HG02678 (cell line): ENCODE measurements at regions not wholly inside any gene's neighbourhood (a gene's known extent, or its start where the extent isn't known, plus 50 kb on each side); places are given as distances from the start of the nearest gene placed in this dataset.

Experiments
- ATAC-seq: cut with Tn5 transposase; IDR thresholded peaks from one replicate; pipeline ENCODE4 v1.9.1; 2021; ENCODE audit warnings: mild to moderate bottlenecking, moderate library complexity; ENCODE audit not compliant: unreplicated experiment

GRCh38 chr5:167482555-167482954 lies 808.9 kb upstream of the WWC1 start:
- ATAC-seq, result no peak

- no peak for ATAC-seq
These were observed 806.2 kb upstream of the WWC1 start for GRCh38 chr5:167485061-167485774.

DNA sequence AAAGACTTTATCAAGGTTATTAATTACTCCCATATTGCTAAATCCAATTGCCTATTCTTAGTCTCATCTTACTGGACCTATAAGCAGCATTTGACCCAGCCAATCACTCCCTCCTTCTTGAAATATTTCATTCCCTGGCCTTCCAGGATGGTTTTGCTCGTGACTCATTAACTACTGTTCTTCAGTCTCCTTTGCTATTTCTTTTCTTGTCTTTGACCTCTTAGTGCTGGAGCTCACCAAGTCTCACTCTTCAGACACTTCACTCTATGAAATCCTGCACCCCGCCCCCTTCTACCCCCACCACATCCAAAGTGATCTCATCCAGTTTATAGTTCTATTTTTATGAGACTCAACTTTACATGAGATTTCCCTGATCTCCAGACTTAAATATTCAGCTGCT lies 803.1 kb upstream of the WWC1 start:
- no peak for ATAC-seq

DNA sequence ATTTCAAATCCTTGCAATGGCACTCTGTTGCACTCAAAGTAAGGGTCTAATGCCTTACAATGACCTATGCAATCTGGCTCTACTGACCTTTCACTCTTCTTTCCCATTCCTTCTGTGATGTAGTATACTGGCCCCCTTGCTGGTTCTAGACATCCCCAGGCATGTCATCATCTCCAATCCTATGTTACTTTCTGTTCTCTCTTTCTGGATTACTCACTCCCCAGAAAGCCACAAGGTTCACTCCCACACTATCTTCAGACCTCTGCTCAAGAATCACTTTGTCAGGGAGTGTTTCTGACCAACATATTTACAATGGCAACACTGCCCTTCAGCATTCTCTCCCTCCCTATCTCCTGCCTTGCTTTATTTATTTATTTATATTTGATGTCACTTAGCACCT lies 802.2 kb upstream of the WWC1 start:
- no peak for ATAC-seq

- ATAC-seq, result no peak
These were observed 787.3 kb upstream of the WWC1 start for GRCh38 chr5:167503926-167504720.

DNA sequence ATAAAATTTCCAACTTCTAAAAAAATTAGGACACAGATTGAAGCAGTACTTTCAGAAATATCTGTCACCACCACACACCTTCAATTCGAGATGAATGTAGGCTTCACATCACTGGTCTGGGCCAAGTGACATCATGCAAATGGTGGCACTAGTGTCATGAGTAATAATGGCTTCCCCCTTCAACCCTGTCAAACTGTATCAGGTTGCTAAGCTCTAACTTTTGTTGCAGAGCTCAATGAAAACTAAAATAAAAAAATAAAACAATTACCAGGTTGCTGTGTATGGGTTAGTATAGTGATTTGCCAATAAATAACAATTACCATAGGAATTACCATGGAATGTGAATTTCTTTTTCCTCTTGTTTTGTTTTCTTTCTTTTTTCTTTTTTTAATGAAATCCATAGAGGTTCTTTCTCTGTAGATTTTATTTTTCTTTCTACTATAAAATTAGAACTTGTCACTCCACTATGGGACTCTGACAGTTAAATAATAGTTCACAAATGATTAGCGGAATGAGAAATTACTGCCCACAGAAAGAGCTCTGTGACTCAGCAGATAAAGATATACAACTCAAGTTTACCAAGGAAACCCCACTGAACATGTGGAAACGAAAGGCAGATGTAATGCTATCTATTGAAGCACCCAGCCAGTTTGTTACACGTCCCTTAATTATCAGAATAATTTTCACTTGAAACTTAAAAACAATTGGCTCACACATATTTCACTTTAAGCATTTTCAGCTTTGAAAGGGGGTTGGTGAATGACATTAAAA lies 783.8 kb upstream of the WWC1 start:
- ATAC-seq, result no peak

DNA sequence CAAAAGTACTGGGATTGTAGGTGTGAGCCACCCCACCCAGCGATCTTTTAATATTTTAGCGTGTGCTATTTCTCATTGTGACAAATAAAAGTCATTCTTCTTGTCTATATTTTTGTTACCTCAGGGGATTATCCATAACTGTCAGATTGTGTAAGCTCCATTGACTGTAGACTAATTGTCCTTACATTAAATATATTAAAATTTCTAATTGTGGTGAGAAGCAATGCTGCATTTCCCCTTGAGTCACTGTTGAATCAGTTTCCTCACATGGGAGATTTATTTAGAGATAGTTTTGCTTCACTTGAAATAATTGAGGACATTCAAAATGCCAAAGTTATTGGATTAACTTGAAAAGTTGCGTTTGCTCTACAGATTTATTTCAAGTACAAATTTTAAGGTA lies 782.4 kb upstream of the WWC1 start:
- no peak for ATAC-seq

DNA sequence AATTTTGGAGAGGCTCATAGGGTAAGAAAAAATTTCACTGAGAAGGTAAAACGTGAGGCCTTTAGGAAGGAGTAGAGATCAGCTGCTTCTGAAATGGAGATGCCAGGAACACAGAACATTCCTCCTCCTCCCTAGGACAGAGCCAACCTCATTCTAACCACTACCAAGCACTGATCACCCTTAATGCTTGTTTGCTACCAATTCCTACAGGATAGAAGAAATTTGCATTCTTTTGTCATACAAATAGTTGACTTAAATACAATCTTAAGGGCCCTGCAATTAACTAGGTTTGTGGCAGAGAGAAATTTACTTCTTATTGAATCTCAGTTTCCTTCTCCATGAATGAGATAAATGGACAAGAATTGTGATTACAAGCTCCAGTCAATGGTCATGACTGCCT lies 780.2 kb upstream of the WWC1 start:
- ATAC-seq, result no peak

- ATAC-seq, result no peak
These were observed 779.3 kb upstream of the WWC1 start for GRCh38 chr5:167512111-167512510.

- ATAC-seq, result no peak
These were observed 778.1 kb upstream of the WWC1 start for GRCh38 chr5:167513381-167513780.

GRCh38 chr5:167514461-167514860 lies 777.0 kb upstream of the WWC1 start:
- no peak for ATAC-seq

DNA sequence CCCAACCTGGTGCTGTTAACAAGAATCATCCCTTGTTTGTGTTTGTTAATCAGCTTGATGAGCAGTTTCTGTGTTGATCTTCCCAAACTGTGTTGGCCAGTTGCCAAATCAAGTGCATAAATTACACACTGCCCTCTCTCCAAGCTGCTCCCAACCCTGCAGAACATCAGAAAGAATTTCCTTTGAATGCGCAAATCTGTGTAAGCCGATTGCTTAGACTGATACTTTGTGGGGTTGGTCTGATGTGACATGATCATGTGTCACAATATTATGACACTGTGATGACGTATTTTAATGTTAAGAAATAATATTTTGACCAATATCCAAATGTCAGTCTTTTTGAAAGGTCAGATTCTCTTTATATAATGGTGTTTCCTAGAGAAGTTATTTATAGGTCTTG lies 766.4 kb upstream of the WWC1 start:
- ATAC-seq, result no peak

DNA sequence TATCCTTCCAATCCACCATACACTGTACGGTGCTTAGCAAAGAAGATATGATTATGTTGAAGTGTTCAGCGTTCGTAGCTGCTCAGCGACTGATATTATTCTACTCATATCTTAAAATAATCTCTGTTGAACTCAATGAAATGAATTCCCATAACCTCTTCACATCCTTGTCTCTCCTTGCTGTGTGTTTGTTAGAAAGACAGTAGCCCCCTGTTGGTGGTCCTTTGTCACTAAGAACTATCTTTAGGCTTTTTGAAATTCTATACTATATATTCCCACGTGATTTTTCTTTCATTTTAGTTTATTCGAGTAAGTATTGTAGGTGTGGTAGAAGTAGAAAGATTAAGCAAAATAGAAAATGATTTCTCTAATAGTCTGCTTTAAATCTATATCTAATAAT lies 762.8 kb upstream of the WWC1 start:
- ATAC-seq, result no peak

DNA sequence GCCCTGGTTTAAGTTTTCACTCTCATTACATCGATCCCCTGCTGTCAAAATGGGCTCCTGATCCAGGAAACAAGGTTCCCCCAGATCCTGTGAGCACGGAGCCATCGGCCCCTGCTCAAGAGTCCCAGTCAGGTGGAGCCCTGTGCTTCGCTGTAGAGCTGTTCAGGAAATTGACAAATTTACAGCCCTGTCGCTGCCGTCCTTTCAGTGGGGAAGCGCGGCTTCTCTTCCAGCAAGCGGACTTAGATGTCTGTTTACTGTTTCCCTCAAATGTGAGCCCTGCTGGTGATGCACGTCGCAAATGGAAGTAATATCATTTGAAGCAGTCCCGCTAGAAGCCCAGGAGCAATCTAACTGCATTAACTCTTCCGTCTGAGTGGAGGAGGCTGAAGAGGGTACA lies 760.9 kb upstream of the WWC1 start:
- no peak for ATAC-seq

GRCh38 chr5:167533814-167534795 lies 757.3 kb upstream of the WWC1 start:
- no peak for ATAC-seq

GRCh38 chr5:167539747-167540146 lies 751.7 kb upstream of the WWC1 start:
- no peak for ATAC-seq

DNA sequence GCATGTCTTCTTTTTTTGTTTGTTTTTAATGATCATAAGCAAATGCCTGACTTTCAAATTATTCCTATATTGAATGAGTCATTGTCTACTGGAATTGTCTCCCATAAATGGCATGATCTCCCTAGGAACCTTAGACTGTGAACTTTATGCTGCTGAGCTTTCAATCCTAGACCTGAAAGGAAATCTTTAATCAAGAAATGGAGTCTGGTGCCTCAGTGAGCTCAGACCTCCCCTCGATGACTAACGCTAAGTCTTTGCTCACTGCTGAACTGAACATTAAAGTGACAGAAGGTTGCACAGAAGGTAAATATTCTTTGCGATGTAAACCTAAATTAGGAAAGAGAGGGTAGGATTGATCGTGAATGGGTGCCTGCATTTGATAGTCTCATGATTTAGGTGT lies 745.2 kb upstream of the WWC1 start:
- ATAC-seq, result no peak

GRCh38 chr5:167552356-167552755 lies 739.1 kb upstream of the WWC1 start:
- no peak for ATAC-seq

DNA sequence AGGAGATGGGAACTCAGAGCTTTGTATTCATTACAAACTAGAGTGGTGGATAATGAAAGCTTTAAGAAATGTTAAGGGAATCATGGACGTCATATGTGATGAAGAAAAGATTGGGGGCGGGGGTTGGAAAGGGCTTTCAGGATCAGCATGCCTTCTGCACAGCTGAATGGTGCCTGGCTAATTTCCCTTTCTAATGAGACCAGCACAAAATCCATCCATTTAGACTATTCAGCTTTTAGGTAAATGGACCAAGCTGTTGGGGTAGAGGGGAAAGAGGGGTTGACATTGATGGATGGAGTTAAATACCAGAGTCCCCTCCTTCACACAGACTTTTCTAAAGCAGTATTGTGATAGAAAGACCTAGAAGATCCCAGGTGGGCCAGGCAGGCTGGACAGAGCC lies 737.9 kb upstream of the WWC1 start:
- ATAC-seq, result no peak

DNA sequence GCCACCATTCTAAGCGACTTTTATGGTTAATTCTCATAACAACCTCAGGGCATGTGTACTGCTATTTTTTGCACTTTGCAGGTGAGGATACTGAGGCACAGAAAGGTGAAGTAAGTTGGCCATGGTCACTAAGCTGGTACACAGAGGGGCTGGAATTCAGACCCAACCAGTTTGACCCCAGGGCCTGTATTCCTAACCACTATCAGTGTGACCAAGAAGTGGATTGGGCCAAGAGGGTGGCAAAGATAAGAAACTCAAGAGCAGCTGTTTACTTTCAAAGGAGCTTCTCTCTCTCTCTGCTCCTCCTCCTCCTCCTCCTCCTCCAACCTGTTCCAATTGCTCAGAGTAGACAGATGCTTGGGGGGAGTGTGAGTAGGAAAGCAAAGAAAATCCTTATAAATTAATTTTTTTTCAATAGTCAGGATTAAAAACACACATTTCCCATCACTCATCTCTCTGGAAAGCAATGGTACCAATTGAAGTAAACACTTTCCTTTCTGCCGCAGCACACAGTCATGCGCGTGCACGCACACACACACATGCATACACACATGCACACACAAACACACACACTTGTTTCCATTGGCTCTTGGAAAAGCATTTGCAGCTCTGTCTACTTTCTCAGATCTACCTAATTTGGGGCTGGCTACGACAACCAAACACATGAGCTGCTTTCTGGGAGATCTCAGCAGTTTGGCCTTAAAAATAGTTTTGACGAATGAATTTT lies 736.7 kb upstream of the WWC1 start:
- ATAC-seq, result no peak
